PC-3 (cell line): ENCODE measurements at regions not wholly inside any gene's neighbourhood (a gene's known extent, or its start where the extent isn't known, plus 50 kb on each side); places are given as distances from the start of the nearest gene placed in this dataset.

Experiments used
- ATAC-seq: fragments of 200-7000 bp; cut with Tn5 transposase; 2 replicates; pipeline ENCODE4 v1.9.1; 2020; ENCODE audit warnings: mild to moderate bottlenecking, moderate library complexity
- BruUV-seq: library from RNA; stranded (reverse); fragments of 400-500 nt; replicated peaks from 2 replicates; lab custom pipeline; 2021; lab: Mats Ljungman, UMichigan
- CTCF ChIA-PET: fragments of 300-600 bp; sonication (Branson Sonifier 250); formaldehyde crosslinking; loops from one replicate; lab custom pipeline; 2022; ENCODE audit warnings: antibody characterized with exemption; lab: Charles Lee
- POLR2A ChIA-PET: fragments of 300-600 bp; sonication (Branson Sonifier 250); formaldehyde crosslinking; loops from one replicate; lab custom pipeline; 2022; ENCODE audit warnings: antibody characterized with exemption; ENCODE audit not compliant: unreplicated experiment; lab: Charles Lee
- DNase-seq: peaks from one replicate; pipeline ENCODE4 v3.0.0-alpha.2; 2015
- H2AFZ ChIP-seq: fragments of 300-600 bp; sonication (generic); 2 replicates; pipeline ENCODE4 v1.6.0; 2016; ENCODE audit warnings: antibody characterized with exemption, low read length
- H3F3A ChIP-seq: fragments of 300-600 bp; sonication (generic); one replicate; pipeline ENCODE4 v1.6.0; 2017; ENCODE audit warnings: antibody characterized with exemption, low read length, control low read depth, mild to moderate bottlenecking; ENCODE audit not compliant: unreplicated experiment
- H3K27ac ChIP-seq: fragments of 300-600 bp; sonication (generic); 2 replicates; pipeline ENCODE4 v1.5.1; 2016; ENCODE audit warnings: mild to moderate bottlenecking, low read length
- H3K27me3 ChIP-seq: fragments of 300-600 bp; sonication (generic); 2 replicates; pipeline ENCODE4 v1.6.1; 2016; ENCODE audit warnings: low read length, mixed read lengths
- H3K36me3 ChIP-seq: fragments of 300-600 bp; sonication (generic); 2 replicates; pipeline ENCODE4 v1.6.1; 2016; ENCODE audit warnings: low read depth, mixed run types, low read length, mixed read lengths
- H3K4me1 ChIP-seq: fragments of 300-600 bp; sonication (generic); 2 replicates; pipeline ENCODE4 v1.5.1; 2016; ENCODE audit warnings: low read length; ENCODE audit not compliant: insufficient read depth
- H3K4me2 ChIP-seq: fragments of 300-600 bp; sonication (generic); 2 replicates; pipeline ENCODE4 v1.6.0; 2016; ENCODE audit warnings: low read length
- H3K4me3 ChIP-seq: fragments of 300-600 bp; sonication (generic); 2 replicates; pipeline ENCODE4 v1.5.1; 2016; ENCODE audit warnings: mild to moderate bottlenecking, low read length, mixed read lengths
- H3K79me2 ChIP-seq: fragments of 300-600 bp; sonication (generic); 2 replicates; pipeline ENCODE4 v1.6.1; 2017; ENCODE audit warnings: low read length, mixed read lengths
- H3K9ac ChIP-seq: fragments of 300-600 bp; sonication (generic); 2 replicates; pipeline ENCODE4 v1.6.0; 2016; ENCODE audit warnings: mild to moderate bottlenecking, low read length
- H3K9me2 ChIP-seq: fragments of 300-600 bp; sonication (generic); replicated peaks from 2 replicates; pipeline ENCODE4 v1.6.1; 2016; ENCODE audit warnings: mixed run types, low read length, mixed read lengths
- H3K9me3 ChIP-seq: fragments of 300-600 bp; sonication (generic); 2 replicates; pipeline ENCODE4 v1.6.1; 2016; ENCODE audit warnings: low read length, mixed read lengths
- H4K20me1 ChIP-seq: fragments of 300-600 bp; sonication (generic); 2 replicates; pipeline ENCODE4 v1.6.1; 2016; ENCODE audit warnings: low read length, mixed read lengths
- EZH2 ChIP-seq: fragments of 300-600 bp; sonication (generic); IDR thresholded peaks from one replicate; pipeline ENCODE4 v1.6.1; 2017; ENCODE audit warnings: antibody characterized with exemption, mild to moderate bottlenecking, low read length; ENCODE audit not compliant: unreplicated experiment
- EZH2phosphoT487 ChIP-seq: fragments of 300-600 bp; sonication (generic); IDR thresholded peaks from 2 replicates; pipeline ENCODE4 v1.6.1; 2018; ENCODE audit warnings: mild to moderate bottlenecking, antibody characterized with exemption, low read length, borderline replicate concordance
- intact Hi-C: fragments of 100-400 bp; cut with micrococcal nuclease; formaldehyde crosslinking; loops from 2 replicates; pipeline ENCODE4 v1.9.0; 2023
- TF ChIP-seq, protein P1 (sequence below): fragments of 300-600 bp; sonication (generic); conservative IDR thresholded peaks from 2 replicates; pipeline ENCODE4 v1.5.1; 2017; ENCODE audit warnings: antibody characterized with exemption, low read depth, mild to moderate bottlenecking, low read length

DNA sequence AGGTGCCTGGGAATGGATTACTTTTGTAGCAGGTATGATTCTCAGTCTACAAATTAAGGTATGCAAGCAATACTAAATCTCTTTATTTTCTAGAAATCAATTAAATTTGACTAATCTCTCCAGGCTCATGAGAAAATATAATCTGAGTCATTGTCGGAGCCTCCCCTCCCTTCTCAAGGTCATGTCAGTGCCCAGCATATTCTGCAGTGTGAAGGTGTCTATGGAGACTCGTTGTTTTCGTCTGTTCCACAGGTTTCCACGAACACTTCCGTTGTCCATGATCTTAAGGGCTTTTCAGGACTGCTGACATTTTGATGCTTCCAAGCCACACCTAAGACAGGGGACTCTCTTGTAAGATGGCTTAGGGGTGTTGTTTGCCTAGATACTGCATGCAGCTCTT lies 56.6 kb upstream of the SCOC start:
- Histone ChIP-seq H3K36me3 (no peaks in the 10 kb centered on the region), H4K20me1 (no peaks in the 10 kb centered on the region), H3K4me1 (no peaks in the 10 kb centered on the region), H3K27ac (no peak overlapping the region), H3K4me3 (no peak overlapping the region), H3K4me2 (no peak overlapping the region), H3K9ac (no peak overlapping the region), H3K9me3 (no peaks in the 10 kb centered on the region), H3K27me3 (no peaks in the 10 kb centered on the region), H2AFZ (no peak overlapping the region), H3K9me2 (no peaks in the 10 kb centered on the region), H3F3A (no peaks in the 10 kb centered on the region), H3K79me2 (no peaks in the 10 kb centered on the region)
- ChIA-PET CTCF (interaction anchor here (0.6 kb wide), 1 partner anchor 134 kb away, joined by 4 read pairs; no protein-coding TSS in a partner anchor), POLR2A (no interaction called here)
- ATAC-seq, result no peak
- BruUV-seq, result no TSS peak
- TF ChIP-seq EZH2, result no peak
- TF ChIP-seq, protein P1, sequence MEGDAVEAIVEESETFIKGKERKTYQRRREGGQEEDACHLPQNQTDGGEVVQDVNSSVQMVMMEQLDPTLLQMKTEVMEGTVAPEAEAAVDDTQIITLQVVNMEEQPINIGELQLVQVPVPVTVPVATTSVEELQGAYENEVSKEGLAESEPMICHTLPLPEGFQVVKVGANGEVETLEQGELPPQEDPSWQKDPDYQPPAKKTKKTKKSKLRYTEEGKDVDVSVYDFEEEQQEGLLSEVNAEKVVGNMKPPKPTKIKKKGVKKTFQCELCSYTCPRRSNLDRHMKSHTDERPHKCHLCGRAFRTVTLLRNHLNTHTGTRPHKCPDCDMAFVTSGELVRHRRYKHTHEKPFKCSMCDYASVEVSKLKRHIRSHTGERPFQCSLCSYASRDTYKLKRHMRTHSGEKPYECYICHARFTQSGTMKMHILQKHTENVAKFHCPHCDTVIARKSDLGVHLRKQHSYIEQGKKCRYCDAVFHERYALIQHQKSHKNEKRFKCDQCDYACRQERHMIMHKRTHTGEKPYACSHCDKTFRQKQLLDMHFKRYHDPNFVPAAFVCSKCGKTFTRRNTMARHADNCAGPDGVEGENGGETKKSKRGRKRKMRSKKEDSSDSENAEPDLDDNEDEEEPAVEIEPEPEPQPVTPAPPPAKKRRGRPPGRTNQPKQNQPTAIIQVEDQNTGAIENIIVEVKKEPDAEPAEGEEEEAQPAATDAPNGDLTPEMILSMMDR, result no peak
- no peak for TF ChIP-seq EZH2phosphoT487
- DNase-seq, result no peak
- intact Hi-C loops, result no loop called here

DNA sequence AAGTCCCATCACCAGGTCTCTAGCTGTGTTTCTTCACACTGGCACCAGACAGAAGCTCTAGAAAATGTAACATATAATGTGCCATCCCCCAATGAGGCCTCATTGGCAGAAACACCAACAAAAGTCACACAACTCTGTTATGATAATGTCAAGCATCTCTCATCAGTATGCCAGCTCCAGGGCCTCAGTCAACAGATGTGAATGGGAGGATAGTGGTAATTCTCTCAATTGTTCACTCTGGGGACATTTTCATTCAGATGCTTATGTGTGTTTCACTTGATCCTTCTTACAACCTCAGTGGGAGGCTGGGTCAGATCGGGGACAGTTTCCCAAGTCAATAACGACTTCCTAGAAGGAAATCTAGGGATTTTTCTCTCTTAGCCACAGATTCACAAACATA lies 57.5 kb upstream of the SCOC start:
- Histone ChIP-seq H3K9ac (no peak overlapping the region), H3K27ac (no peak overlapping the region), H2AFZ (no peak overlapping the region), H3K9me2 (no peaks in the 10 kb centered on the region), H4K20me1 (no peaks in the 10 kb centered on the region), H3K4me3 (no peak overlapping the region), H3K4me2 (no peak overlapping the region), H3K79me2 (no peaks in the 10 kb centered on the region), H3K9me3 (no peaks in the 10 kb centered on the region), H3K36me3 (no peaks in the 10 kb centered on the region), H3K27me3 (no peaks in the 10 kb centered on the region), H3F3A (no peaks in the 10 kb centered on the region), H3K4me1 (no peaks in the 10 kb centered on the region)
- no peak for DNase-seq
- ATAC-seq, result no peak
- CTCF ChIA-PET, result no interaction called here
- TF ChIP-seq, protein P1, result no peak
- no peak for TF ChIP-seq EZH2phosphoT487
- no peak for TF ChIP-seq EZH2
- no TSS peak for BruUV-seq
- POLR2A ChIA-PET, result no interaction called here
- intact Hi-C loops, result no loop called here

DNA sequence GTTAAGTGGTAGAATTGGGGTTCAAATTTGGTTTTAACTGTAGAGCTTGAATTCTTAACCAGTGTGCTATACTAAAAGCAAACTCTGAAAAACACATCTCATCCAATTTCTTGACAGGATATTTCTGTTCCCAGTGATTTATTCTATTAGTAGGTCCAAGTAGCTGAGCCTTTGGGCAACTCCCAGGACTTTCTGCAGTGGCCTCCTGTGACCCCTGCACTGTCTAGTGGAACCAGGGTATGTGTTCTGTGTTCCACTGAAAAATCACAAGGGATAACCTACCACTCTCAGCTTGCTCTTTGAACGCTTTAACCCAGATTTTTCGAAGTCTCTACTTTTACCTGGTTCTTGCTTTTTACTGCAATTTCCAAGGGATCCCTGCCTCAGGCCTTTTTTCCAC lies 58.0 kb upstream of the SCOC start:
- Histone ChIP-seq H3K4me1 (no peaks in the 10 kb centered on the region), H2AFZ (no peak overlapping the region), H3K9me2 (no peaks in the 10 kb centered on the region), H3F3A (no peaks in the 10 kb centered on the region), H3K9me3 (no peaks in the 10 kb centered on the region), H3K4me3 (no peak overlapping the region), H4K20me1 (no peaks in the 10 kb centered on the region), H3K4me2 (no peak overlapping the region), H3K9ac (no peak overlapping the region), H3K79me2 (no peaks in the 10 kb centered on the region), H3K36me3 (no peaks in the 10 kb centered on the region), H3K27me3 (no peaks in the 10 kb centered on the region), H3K27ac (no peak overlapping the region)
- ChIA-PET CTCF (no interaction called here), POLR2A (no interaction called here)
- no TSS peak for BruUV-seq
- no peak for TF ChIP-seq EZH2
- no peak for TF ChIP-seq EZH2phosphoT487
- TF ChIP-seq, protein P1, result no peak
- ATAC-seq (no peak), DNase-seq (no peak)
- intact Hi-C loops, result no loop called here
